Sigmoid colon (tissue), 4 donors: ENCODE measurements at regions not wholly inside any gene's neighbourhood (a gene's known extent, or its start where the extent isn't known, plus 50 kb on each side); places are given as distances from the start of the nearest gene placed in this dataset.

Experiments
- CTCF ChIP-seq, 4 experiments: fragments of 450-650 bp in 3 of 4; fragments of 200-600 bp in 1 of 4; IDR thresholded peaks; one replicate each; pipeline ENCODE4 v1.5.1; 2016 to 2019; ENCODE audit warnings: antibody characterized with exemption in 4 of 4, mild to moderate bottlenecking in 3 of 4, moderate library complexity in 2 of 4
- POLR2AphosphoS5 ChIP-seq, 4 donors: sonication (generic); formaldehyde crosslinking; IDR thresholded peaks; one replicate each; pipeline ENCODE4 v1.6.1; 2017; ENCODE audit warnings: antibody characterized with exemption in 4 of 4

DNA sequence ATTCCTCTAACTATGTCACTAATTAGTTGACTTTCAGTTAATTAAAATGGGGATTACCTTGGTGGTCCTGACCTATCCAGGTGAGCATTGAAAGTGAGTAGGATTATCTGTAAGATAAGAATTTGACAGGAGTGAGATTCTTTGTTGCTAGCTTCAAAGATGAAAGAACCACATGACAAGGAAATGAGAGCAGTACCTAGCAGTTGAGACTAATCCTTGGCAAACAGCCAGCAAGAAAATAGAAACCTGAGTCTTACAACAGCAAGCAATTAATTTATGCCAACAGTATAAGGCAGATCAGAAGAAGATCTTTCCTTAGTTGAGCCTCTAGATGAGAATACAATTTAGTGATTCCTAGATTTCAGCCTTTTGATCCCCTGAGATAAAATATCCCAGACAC, 1058.4 kb downstream of the LRFN5 start:
- TF ChIP-seq CTCF (IDR thresholded peaks at IDR 0.05) (no peak), POLR2AphosphoS5 (IDR thresholded peaks at IDR 0.05) (no peak)
